ENCODE measurements at regions not wholly inside any gene's neighbourhood (a gene's known extent, or its start where the extent isn't known, plus 50 kb on each side); places are given as distances from the start of the nearest gene placed in this dataset.
"Not testable (repeated sequence)": the region's sequence is repeated elsewhere in the genome, so short reads cannot be mapped to it uniquely, and the experiment has no call there.

DNA sequence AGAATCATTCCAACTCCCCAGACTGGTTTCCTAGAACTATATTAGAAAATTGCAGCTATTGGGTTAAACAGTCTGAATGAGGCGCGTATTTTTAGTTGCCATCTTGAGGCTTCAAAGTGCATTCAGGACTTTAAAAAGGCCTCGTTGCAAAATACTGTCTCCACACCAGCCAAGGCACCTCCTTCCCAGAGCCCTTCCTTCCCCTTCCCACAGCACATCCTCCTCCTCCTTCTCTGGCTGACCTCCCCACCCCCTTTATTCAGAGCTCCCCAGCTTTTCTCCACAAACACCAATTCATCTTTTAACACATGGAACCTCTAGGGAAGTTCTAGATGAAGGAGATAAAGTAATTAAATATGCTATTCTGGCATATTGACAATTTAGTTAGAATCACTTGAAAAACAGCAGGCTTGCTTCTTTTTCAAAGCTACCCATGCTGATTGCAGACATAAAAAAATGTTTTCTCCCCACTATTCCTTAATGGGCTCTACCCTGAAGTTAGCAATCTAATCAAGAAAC is 90.3 kb downstream of the RTP5 start:
- no peak for DNase-seq

DNA sequence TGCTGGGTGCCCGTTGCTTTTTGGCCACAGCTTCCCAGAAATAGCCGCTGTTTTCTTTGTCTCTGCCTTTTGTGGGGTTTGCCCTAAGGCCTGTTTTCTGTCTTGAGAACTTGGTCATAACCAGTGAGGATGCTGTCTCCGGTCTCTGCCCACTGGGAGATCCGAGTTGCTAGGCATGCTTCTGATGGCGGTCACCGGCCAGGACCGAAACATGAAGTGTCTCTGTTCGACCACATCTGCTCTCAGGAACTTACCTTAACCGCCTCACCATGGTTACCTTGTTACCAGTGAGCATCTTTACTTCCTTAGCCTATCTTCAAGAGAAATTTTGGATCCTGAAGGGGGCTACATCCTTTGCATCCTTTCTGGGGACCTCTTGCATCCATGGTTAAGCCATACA is 91.9 kb downstream of the RTP5 start:
- DNase-seq: no peak

DNA sequence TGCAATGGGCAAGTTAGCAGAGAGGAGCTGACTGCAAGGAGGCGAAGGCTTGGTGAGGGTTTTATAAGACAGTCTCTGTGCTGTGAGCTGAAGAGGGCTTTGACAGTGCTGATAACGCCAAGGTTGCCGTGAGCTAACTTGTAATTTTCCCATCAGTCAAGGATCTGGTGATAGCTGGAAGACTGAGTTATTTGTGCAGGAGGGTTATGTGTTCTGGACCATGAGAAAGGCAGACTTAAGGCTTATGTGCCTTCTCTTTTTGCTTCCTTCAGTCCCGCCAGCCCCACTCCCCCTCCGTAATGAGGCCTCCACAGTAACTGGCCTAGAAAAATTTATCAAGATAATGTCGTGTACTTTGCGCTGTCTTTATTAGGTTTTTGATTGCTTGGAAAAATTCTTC is 94.6 kb downstream of the RTP5 start:
- no peak for DNase-seq

DNA sequence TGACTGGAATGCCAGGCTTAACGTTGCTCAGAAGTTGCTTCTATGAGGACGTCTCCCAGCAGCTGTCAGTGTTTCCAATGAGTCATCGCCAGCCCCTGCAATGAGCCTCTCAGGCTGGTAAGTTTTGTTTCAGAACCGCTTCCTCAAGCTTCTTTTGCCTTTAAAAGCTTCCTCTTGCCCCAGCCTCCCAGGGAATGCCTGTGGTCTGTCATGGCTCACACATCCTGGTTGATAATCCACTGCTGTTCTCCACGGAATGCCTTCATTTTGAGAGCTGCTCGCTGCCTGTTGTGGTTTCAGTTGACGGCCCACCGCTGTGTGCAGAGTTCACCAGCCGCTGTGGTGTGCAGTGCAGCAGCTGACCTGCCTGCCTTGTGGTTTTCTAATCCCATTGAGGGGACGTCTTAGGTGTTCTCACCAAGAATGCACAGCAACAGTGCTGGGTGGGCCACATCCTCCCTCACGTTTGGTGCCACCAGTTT is 96.4 kb downstream of the RTP5 start:
- DNase-seq: peak; percentile 56

DNA sequence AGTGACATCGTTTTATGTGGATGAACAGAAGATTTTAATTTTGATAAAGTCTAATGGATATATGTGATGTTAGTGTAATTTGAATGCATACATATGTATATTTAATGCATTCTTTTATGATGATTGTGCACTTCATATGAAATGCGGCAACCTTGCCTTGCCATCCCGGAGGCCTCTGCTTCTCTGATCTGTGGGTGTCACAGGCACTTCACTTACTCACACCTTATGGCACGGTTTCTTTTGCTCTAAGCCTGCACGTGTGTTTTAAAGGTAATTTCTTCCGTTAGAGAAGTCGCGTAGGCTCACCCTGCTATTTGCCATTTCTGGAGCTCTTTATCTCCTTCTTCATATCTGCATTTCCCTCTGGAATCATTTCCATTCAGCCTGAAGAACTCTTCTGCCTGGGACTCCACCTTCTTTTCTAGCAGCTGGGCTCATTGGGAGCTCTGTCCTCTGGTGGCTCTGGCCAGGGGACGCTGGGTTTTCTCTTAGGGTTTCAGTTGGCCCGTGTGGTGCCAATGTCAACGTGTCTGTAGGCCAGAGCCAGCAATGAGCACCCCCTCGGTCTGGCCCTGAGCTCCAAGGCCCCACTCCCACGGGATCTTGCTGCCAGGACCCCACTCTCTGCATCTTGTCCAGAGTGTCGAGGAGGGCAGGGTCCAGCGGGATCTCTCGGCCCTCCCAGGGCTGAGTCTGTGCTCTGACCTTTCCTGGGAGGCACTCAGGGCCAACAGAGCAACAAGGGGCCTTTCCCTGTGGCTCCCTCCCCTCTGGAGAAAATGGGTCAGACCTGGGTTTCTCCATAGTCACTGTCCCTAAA is 97.3 kb downstream of the RTP5 start:
- DNase-seq: no peak

DNA sequence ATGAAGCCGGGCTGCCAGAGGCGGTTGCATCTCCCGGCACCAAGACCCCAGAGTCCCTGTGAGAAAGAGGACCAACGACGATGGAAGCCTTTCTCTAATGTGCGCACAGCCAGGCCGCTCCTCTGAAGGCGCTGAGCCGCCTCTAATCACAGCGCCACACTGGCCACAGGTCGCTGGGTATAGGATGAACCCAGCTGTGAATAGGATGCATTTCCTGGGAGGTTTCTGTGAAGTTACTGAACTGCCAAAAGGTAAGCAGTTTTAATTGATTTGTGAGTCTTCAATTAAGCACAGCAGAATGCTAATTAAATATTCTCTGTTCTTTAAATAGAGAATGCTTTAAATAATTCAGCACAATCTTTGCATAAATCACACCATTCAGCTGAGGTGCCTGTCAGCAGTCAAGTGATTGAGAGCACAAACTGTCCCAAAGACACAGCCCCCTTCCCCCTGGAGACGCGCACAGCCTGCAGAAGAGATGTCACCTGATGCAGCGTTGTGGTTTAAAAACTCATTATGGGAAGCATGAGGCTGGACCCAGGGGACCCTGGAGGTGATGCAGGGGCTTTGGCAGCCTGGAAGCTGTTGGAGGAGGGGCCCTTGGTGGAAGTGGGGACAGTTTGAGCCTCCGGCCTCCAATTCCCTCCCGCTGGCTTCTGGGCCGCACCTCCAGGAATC is 98.1 kb downstream of the RTP5 start:
- DNase-seq: peak; percentile 49

DNA sequence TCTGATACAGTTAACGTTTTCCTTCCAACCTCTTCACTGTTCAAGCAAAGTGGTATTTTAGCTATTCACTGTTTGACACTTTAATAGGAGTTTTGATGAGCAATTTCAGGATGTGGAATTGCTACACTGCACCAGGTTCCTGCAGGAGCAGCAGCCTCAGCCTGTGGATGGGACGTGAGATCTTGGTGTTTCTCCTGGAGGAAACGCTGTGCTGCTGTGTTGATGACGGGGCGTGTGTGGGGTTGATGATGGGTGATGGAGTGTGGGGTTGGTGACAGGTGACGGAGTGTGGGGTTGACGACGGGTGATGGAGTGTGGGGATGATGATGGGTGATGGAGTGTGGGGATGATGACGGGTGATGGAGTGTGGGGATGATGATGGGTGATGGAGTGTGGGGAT is 98.9 kb downstream of the RTP5 start:
- DNase-seq: no peak

DNA sequence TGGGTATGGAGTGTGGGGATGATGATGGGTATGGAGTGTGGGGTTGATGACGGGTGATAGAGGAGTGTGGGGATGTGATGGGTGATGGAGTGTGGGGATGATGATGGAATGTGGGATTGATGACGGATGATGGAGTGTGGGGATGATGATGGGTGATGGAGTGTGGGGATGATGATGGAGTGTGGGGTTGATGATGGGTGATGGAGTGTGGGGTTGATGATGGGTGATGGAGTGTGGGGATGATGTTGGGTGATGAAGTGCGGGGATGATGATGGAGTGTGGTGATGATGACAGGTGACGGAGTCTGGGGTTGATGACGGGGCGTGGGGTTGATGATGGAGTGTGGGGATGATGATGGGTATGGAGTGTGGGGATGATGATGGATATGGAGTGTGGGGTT is 99.7 kb downstream of the RTP5 start:
- not testable (repeated sequence) for DNase-seq

DNA sequence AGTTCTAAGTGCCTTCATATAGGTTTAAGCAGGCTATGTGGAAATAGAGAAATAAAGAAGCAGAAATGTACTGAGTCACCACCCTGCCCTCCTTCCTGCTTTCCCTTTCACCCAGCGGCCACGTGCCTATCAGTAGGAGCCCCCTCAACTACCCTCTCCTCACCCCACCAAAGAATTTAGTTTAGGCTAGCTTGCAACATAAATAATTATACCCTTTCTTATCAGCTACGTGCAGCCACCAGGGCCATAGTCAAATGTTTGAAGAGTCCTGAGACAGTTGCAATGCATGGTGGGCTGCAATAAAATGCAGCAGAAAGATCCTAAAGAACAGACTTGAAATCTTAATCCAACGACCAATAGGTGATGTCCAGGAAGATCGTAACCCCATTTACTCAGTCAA is 101.2 kb downstream of the RTP5 start:
- no peak for DNase-seq

DNA sequence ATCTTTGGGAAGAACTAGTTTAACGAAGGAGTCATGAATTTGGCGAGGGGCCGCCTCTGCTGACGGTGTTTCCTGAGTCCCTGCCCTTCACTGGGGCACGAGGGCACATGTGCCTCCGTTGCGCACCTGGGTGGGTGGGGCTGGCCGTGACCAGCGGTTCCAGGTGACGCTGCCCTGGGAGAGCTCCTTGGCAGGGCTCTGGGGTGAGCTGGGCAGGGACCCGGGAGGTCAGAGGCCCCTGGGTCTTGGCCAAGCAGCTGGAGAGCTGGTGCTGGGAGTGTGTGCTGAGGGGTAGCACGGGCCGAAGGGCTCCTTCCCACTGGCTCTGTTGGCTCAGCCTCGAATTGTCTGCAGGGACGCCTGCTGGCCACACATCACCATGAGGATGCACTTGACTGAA is 104.6 kb downstream of the RTP5 start:
- no peak for DNase-seq

DNA sequence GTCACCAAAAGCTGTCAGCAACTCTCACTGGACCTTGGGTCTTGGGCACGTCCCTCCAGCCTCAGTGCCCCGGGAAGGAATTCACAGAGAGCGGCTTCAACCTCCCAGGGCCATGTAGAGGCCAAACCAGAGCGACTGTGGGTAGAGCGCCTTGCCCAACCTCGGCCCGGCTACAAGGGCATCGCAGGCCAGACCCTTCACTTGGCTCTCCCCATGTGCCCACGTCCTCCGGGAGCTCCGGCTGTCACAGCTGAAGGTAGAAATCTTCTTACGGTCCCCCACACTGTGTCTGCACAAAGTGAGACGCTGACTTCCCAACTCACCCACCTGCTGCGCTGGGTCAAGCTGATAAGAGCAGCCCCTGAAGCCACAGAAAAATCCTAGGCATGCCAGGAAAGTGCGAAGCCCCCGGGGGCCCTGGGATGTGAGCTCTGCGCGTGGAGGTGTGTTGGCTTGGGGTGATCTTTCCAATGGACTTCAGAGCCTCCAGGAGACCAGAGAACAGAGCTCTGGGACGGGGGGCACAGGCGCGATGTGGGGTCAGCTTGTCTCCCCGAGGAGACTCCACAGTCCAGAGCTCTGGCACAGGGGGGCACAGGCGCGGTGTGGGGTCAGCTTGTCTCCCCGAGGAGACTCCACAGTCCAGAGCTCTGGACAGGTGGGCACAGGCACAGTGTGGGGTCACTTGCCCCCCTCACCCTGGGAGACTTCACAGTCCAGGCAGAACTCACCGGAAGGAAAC is 105.5 kb downstream of the RTP5 start:
- no peak for DNase-seq

DNA sequence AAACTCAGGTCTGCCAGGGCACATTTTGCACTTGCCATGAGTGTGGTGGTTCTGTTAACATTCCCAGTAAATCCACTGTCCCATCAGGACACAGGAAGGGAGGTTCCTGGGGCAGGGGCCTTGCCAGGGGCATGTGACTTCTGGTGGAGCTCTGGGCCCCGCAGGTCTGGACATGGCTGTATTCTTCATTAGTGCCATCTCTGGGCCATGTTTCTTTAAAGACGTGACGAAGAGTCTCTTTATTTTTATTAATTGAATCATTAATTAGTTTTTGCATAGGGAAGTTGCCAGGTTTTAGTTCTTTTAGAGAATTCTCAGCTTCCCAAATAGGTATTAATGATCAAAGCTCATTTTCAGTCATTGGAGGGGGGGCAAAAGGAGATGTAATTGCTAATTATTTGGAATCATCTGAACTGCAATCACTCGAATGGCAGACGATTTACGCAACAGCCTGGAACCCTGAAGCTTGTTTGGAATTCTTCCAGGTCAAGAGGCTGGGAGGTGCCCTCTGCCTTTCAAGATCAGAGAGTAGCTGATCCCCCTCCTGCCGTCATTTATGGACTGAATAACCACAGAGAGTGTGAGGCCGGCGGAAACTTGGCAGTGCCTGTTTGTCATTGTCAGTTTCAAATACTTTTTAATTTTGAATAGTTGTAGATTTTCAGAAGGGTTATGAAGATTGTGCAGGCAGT is 106.2 kb downstream of the RTP5 start:
- DNase-seq: no peak

DNA sequence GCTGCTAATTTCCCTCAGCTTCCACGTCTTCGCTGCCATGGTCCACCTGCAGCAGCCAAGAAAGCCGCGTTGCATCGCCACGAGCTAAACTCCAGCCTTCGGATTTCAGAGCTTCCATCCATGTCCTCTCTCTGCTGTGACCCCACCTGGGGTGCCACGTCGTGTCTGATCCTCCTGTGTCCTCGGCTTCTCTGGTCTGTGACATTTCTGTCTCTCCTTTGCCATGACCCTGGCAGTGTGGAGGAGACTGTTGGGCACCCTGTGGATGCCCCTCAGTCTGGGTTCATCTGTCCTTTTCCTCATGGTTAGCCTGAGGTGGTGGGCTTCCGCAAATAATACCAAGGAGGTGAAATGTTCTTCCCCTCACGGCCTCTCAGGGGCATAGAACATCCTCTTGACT is 106.8 kb downstream of the RTP5 start:
- DNase-seq: no peak

DNA sequence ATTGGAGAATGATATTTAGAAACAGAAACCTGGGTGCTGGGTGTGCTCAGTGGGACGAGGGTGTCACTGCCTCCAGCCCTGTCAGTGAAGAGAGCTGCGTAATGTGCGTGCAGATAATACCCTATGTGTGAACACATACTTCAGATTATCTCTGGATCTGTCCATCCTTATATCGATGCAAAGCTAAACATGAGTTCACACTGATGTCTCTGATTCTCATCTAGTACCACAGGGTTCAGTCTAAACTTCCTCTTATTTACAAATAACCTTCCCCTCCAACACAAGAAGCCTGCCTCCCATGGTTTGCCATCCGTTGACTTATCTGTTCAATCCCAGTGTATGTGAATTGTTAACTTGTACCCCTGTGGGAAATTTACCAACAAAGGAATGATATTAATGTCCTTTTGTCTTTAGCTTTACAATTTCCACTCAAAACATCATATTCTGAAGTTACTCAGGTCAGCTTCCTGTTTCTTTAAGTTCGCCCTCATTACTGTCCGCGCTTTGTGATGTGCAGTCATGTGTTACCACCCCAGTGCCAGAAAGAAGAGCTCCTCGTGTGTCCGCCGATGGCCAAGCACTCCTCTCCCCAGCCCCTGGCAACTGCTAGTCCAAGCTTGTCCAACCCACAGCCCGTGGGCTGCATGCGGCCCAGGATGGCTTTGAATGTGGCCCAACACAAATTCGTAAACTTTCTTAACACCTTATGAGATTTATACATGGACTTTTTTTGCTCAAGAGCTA is 108.2 kb downstream of the RTP5 start:
- DNase-seq: no peak

DNA sequence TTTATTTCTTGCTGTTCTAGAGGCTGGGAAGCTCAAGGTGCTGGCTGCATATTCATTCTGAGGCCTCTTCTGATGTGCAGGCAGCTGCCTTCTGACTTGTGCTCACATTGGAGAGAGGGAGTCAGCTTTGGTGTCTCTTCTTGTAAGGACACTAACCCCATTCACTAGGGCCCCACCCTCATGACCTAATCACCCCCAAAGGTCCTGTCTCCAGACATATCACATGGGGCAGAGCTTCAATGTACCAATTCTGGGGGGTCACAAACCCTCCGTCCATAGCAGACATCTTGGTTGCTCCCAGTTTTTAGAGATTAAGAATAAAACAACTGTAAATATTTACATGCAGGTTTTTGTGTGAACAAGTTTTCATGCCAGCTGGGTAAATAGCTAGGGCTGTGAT is 109.1 kb downstream of the RTP5 start:
- DNase-seq: no peak

DNA sequence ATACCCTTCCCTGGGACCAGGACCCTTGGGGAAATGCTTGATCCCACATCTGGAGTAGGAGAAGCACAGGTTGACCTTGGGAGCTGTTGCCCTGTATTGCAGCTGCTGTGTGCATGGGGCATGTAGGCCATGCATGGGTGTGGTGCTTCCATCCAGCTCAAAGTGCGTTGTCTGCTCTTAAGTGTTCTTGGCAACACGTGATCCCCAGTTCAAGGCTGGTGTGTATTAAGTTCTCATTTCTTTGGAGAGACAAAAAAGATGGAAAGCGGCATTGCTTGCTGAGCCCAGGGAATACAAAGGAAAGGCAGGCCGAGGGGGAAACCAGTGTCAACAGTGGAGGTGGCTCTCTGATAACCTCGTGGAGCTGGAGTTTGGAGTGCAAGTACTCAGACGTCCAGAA is 110.7 kb downstream of the RTP5 start:
- DNase-seq: no peak

DNA sequence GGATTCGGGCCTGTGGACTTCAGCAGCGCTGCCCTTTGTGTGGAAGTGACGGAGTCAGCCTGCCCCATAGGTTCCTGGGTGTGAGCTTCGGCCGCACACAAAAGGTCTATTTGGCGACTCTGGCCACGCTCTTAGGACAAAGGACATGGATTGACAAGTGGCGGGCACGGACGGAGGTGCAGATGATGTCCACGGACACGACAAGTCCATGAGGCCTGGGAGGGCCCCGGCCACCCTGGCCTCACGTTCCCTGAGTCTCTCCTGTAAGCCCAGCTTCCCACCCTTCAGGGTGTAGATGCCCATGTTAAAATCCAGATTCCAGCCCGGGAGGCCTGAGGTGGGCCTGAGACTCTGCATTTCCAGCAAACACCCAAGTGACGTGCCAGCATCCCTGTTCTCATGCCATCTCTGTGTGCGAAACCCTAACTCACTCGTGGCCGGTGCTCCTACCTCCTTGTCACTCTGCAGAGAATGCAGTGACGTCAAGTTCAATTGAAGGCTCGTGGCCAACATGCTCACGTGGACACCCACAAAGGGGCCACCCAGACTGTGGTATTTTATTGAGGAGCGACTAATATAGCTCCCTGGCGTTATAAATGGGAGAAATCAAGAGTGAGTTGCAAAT is 111.7 kb downstream of the RTP5 start:
- no peak for DNase-seq

DNA sequence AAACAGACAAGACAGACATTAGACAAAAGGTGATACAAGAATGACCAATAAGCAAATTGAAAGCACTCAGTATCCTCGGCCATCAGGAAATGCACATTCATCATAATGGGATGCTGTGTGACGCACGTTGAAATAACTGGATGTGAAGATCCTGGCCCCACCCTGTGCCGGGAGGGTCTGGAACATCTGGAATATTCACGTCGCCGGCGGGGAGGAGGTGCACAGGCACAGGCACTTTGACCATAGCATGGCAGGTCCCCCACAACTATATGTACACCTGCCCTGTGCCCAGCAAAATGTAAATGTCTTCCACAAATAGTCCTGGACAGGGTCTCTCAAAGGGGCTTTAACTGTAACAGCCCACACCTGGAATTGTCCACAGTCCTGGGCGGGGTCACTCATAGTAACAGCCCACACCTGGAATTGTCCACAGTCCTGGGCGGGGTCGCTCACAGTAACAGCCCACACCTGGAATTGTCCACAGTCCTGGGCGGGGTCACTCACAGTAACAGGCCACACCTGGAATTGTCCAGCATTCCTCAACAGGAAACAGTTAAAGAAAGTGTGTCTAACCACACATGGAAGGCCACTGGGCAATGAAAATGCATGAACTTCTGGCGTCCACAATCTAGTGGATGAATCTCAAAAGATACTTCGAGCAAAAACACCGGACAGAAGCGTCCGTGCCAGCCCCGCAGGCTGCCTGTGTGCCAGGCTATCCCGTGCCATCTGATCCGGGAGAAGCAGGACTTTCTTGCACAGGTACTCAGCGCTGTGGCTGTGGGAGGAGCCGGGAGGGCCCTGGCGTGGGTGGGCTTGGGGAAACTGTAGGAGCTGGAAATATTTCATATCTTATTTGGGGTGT is 113.4 kb downstream of the RTP5 start:
- DNase-seq: no peak

DNA sequence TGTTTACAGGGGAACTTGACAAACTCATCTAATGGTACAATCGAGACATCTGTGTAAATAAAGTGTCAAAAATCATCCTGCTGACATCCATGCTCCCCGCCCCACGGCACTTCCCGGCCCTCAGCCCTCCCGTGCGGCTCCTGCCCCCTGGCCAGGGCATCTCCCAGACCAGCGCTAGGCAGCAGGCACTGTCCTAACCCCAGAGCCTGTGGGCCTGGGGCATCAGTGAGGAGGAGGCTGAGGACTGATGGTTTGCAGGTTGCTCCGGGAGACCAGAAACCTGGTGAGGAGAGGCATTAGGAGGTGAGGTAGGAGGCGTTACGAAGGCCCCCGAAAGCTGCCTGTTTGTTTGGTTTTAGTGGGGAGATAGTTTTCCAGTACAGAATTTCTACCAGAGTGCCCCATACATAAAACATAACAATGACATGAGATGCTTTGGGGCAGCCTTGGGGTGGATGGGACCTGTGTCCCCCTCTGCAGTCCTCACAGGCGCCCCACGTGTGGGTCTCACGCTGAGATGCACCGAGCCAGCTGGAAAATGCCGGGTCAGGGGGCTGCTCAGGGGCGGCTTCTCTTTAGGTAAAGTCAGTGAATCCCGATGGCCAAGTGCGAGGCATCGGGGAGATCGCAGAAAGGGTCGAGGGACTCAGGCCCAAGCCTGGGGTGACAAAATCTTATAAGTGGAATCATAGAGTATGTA is 114.2 kb downstream of the RTP5 start:
- no peak for DNase-seq

DNA sequence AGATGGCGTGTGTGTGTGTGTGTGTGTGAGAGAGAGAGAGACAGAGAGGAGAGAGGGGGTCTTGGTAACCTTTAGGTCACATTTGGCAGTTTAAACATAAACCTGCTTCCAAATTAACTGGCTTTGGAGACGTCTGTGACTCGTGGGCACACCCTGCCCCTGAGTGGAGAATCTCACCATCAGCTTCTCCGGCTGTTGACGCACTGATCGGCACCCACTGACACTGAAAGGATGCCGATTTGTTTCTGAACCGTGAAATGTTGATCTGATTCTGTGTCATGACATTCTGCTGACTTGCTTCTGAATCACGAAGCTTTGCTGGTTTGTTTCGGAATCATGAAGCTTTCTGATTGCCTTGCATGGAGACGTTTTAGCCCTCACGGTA is 114.7 kb downstream of the RTP5 start:
- DNase-seq: no peak

Data from CD4-positive, alpha-beta T cell treated with Interleukin-15 for 1 hour (primary cell).